ENCODE measurements at regions not wholly inside any gene's neighbourhood (a gene's known extent, or its start where the extent isn't known, plus 50 kb on each side); places are given as distances from the start of the nearest gene placed in this dataset.

DNA sequence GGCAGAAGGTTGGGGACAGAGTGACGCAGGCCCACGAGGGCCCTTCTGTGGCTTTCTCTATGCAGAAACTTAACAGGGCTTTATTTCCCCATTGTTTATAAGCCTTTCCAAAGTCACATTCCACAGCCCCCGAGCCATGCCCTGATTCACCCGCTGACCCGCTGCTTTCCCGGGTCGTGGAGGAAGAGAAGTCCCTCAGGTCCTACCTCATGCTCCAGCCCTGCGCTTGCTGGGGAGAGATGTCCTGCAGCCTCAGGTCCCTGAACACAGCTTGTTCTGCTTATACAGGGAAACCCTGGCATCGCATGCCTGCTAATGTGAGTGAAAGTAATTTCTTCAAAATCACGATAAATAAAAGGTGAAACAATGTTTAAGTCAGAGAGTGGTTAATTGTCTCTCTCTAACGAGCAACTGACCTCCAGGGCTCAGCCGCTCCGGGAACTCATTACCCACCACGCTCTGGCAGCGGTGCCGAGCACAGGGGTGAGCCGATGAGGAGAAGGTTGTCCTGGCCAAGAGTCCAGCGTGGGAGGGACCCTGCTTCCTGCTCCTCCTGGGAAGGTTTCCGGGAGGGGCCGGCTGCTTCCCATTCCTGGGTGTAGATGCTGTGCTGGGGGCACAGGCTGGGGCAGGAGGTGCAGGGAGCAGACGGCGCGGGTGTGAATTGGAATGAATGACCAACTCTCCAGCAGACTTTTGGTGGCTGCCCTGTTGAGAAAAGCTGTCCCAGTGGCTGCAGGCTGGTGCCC lies 595.2 kb downstream of the BRD1 start:
- TF ChIP-seq, protein P1, sequence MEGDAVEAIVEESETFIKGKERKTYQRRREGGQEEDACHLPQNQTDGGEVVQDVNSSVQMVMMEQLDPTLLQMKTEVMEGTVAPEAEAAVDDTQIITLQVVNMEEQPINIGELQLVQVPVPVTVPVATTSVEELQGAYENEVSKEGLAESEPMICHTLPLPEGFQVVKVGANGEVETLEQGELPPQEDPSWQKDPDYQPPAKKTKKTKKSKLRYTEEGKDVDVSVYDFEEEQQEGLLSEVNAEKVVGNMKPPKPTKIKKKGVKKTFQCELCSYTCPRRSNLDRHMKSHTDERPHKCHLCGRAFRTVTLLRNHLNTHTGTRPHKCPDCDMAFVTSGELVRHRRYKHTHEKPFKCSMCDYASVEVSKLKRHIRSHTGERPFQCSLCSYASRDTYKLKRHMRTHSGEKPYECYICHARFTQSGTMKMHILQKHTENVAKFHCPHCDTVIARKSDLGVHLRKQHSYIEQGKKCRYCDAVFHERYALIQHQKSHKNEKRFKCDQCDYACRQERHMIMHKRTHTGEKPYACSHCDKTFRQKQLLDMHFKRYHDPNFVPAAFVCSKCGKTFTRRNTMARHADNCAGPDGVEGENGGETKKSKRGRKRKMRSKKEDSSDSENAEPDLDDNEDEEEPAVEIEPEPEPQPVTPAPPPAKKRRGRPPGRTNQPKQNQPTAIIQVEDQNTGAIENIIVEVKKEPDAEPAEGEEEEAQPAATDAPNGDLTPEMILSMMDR (IDR thresholded peaks at IDR 0.05; ENCODE audit: insufficient read depth, low read depth, low read length, missing control alignments) = no peak
- no peak overlapping the region for H3K4me3 ChIP-seq (ENCODE audit: low read length)
- no peak for DNase-seq (ENCODE audit: low read depth)

DNA sequence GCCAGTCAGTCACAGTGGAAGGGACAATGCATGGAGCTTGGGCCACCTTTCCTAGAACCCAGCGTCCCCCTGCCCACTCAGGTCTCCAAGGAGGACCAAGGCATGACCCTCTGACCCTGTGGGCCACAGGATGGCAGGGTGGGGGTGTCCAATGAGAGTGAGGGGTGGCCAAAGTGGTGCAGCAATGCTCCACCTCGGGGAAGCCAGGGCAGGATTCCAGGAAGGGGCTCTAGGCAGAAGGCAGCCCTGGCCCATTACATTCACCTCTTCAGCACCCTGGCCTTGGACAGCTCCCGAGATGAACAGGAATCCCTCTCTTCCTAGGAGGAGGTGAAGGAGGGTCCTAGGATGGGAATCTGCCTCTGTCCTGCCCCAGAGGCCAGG lies 597.5 kb downstream of the BRD1 start:
- DNase-seq (ENCODE audit: low read depth) = no peak
- TF ChIP-seq, protein P1 (IDR thresholded peaks at IDR 0.05; ENCODE audit: insufficient read depth, low read depth, low read length, missing control alignments) = no peak
- no peak overlapping the region for H3K4me3 ChIP-seq (ENCODE audit: low read length)

DNA sequence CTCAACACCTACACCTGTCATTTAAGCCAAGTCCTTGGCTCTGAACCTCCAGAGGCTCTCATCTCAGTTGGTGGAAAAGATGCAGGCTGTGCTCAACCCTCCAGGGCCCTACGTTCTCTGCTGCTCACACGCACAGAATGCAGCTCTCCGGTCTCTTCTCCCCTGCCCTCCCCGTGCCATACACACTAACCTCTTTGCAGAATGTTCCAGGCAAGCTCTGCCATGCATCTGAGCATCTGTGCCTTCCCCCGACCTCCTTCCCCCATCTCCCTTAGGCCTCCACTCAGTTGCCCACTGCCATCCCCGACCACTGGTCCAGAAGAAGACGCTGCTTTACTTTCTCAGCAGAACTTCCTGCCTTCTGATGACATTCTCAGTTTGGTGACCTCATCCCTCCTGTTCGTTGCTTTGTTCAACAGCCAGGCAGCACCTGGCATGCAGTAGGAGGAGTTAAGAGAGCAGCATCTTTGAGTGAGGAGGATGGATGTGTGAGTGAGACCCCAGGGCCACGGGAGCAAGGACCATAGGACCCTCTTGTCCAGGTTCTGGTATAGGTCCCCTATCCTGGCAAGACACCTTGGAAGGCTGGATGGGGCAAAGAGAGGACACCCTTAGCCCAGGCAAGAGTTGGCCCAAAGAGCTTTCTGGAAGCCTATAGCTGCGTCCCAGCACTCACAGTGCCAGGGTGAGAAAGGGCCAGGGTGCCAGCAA lies 598.0 kb downstream of the BRD1 start:
- DNase-seq (ENCODE audit: low read depth) = no peak
- H3K4me3 ChIP-seq (ENCODE audit: low read length) = no peak overlapping the region
- TF ChIP-seq, protein P1 (IDR thresholded peaks at IDR 0.05; ENCODE audit: insufficient read depth, low read depth, low read length, missing control alignments) = no peak

DNA sequence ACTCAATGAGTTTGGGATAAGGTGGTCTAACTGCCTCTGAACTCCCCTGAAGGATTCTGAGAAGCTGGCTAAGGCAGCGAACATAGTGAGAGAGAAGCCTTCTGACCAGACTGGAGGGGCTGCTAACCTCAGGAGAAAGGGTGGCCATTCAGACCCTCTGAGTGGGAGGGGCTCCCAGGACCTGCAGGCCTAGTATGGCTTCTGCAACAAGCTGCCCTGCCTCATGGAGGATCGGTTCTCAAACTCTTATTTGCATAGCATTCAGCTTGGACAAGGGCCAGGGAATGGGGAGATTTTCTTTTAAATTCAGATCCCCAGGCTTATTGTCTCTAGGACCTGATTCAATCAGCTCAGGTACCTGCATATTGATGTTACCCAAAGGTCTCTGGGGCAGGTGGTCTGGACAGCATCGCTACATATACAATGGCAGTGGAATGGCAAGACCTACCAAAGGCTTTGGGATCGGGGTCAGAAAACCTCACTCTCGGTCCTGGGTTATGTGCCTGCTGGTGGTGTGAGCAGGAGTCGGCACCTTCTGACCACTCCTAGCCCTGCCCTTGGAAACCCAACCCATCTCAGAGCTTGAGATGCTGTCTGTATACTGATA lies 599.1 kb downstream of the BRD1 start:
- TF ChIP-seq, protein P1 (IDR thresholded peaks at IDR 0.05; ENCODE audit: insufficient read depth, low read depth, low read length, missing control alignments) = no peak
- no peak for DNase-seq (ENCODE audit: low read depth)

DNA sequence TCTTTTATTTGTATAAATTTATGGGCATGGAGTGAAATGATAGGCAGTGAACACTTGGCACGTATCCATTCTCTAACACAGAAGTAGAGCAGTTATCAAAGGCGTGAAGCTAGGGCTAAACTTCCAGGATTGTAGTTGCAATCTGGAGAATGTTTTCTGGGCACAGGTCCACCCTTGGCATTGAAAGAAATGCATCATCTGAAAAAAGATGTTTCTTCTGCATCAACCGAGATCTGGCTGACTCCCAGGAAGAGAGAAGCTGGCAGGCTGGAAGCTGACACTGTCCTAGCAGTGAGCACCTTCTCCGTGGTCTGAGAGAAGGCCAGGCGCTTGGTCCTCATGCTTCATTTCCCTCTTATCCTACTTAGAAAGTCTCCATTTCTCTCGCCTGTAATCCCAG lies 600.0 kb downstream of the BRD1 start:
- H3K4me3 ChIP-seq (ENCODE audit: low read length) = no peak overlapping the region
- no peak for DNase-seq (ENCODE audit: low read depth)
- TF ChIP-seq, protein P1 (IDR thresholded peaks at IDR 0.05; ENCODE audit: insufficient read depth, low read depth, low read length, missing control alignments) = no peak

More for the DNA sequence above, 599.1 kb downstream of the BRD1 start:
- H3K4me3 ChIP-seq (ENCODE audit: low read length) = no peak overlapping the region

DNA sequence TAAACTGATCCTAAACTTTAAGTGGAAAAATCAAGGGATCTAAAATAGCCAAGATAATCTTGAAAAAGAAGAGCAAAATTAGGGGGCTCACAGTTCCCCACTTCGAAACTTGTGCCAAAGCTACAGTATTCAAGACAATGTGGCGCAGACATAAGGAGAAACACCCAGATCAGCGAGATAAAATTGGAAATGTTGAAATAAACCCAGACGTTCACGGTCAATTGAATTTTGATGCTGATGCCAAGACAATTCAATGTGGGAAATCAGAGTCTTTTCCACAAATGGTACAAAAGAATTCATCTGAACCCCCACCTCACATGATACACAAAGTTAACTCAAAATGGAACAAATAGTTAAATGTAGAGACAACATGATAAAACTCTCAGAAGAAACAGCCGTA lies 601.6 kb downstream of the BRD1 start:
- DNase-seq (ENCODE audit: low read depth) = no peak

More for the DNA sequence above, 601.6 kb downstream of the BRD1 start:
- H3K4me3 ChIP-seq (ENCODE audit: low read length) = no peak overlapping the region
- TF ChIP-seq, protein P1 (IDR thresholded peaks at IDR 0.05; ENCODE audit: insufficient read depth, low read depth, low read length, missing control alignments) = no peak

Data from epithelial cell of esophagus (primary cell).